WTC11 (cell line): ENCODE measurements at regions not wholly inside any gene's neighbourhood (a gene's known extent, or its start where the extent isn't known, plus 50 kb on each side); places are given as distances from the start of the nearest gene placed in this dataset.

Experiments used
- ATAC-seq: fragments of 200-7000 bp; cut with Tn5 transposase; 2 replicates; pipeline ENCODE4 v1.10.0; 2021; ENCODE audit warnings: mild to moderate bottlenecking, moderate library complexity
- CTCF ChIA-PET: fragments of 300-600 bp; sonication (Branson Sonifier 250); formaldehyde crosslinking; loops from one replicate; lab custom pipeline; 2021; ENCODE audit warnings: antibody characterized with exemption; lab: Charles Lee
- POLR2A ChIA-PET: fragments of 350-600 bp; sonication (Branson Sonifier 250); formaldehyde crosslinking; loops from one replicate; lab custom pipeline; 2021; ENCODE audit warnings: antibody characterized with exemption; lab: Charles Lee
- DNase-seq: peaks from one replicate; pipeline ENCODE4 v3.0.0; 2021; ENCODE audit warnings: low spot score
- H3K27ac Mint-ChIP-seq: 2 replicates; pipeline ENCODE4 v1.8.0; 2021; ENCODE audit warnings: mixed read lengths
- H3K27me3 Mint-ChIP-seq: 2 replicates; pipeline ENCODE4 v1.8.0; 2021; ENCODE audit warnings: low read depth, mild to moderate bottlenecking, moderate library complexity, mixed read lengths
- H3K36me3 Mint-ChIP-seq: 2 replicates; pipeline ENCODE4 v1.8.0; 2021; ENCODE audit warnings: mixed read lengths
- H3K4me1 Mint-ChIP-seq: 2 replicates; pipeline ENCODE4 v1.8.0; 2022; ENCODE audit warnings: mixed read lengths
- H3K4me3 Mint-ChIP-seq: 2 replicates; pipeline ENCODE4 v1.8.0; 2021; ENCODE audit warnings: mild to moderate bottlenecking, moderate library complexity, mixed read lengths
- H3K9me3 Mint-ChIP-seq: 2 replicates; pipeline ENCODE4 v1.8.0; 2021; ENCODE audit warnings: mixed read lengths
- CBFB ChIP-seq: sonication (generic); formaldehyde crosslinking; IDR thresholded peaks from 2 replicates; pipeline ENCODE4 v1.8.1; 2022; ENCODE audit warnings: mild to moderate bottlenecking, low read depth, missing genetic modification reagents
- E2F4 ChIP-seq: sonication (generic); formaldehyde crosslinking; IDR thresholded peaks from 2 replicates; pipeline ENCODE4 v1.8.1; 2022; ENCODE audit warnings: low read depth, mild to moderate bottlenecking, moderate library complexity, missing genetic modification reagents, borderline replicate concordance
- E2F5 ChIP-seq: sonication (generic); formaldehyde crosslinking; IDR thresholded peaks from 2 replicates; pipeline ENCODE4 v1.8.1; 2022; ENCODE audit warnings: mild to moderate bottlenecking, moderate library complexity, missing genetic modification reagents
- FOXK1 ChIP-seq: sonication (generic); formaldehyde crosslinking; IDR thresholded peaks from 2 replicates; pipeline ENCODE4 v1.8.0; 2022; ENCODE audit warnings: mild to moderate bottlenecking, moderate library complexity, missing genetic modification reagents
- GABPB1 ChIP-seq: sonication (generic); formaldehyde crosslinking; IDR thresholded peaks from 2 replicates; pipeline ENCODE4 v1.8.1; 2023; ENCODE audit warnings: mild to moderate bottlenecking, missing genetic modification reagents
- HMGXB4 ChIP-seq: sonication (generic); formaldehyde crosslinking; IDR thresholded peaks from 2 replicates; pipeline ENCODE4 v1.8.1; 2023; ENCODE audit warnings: mild to moderate bottlenecking, moderate library complexity, missing genetic modification reagents
- JAZF1 ChIP-seq: fragments of 250-450 bp; sonication (Bioruptor Pico); IDR thresholded peaks from 2 replicates; pipeline ENCODE4 v1.9.0; 2021; ENCODE audit warnings: moderate library complexity, mild to moderate bottlenecking, inconsistent platforms
- JUN ChIP-seq: sonication (generic); formaldehyde crosslinking; IDR thresholded peaks from 2 replicates; pipeline ENCODE4 v1.8.0; 2023; ENCODE audit warnings: mild to moderate bottlenecking, missing genetic modification reagents
- MYBL2 ChIP-seq: sonication (generic); formaldehyde crosslinking; IDR thresholded peaks from 2 replicates; pipeline ENCODE4 v1.8.1; 2023; ENCODE audit warnings: mild to moderate bottlenecking, moderate library complexity, missing genetic modification reagents
- NR1H2 ChIP-seq: sonication (generic); formaldehyde crosslinking; IDR thresholded peaks from 2 replicates; pipeline ENCODE4 v1.9.0; 2021; ENCODE audit warnings: mild to moderate bottlenecking, moderate library complexity, missing genetic modification reagents
- OVOL2 ChIP-seq: fragments of 250-450 bp; sonication (Bioruptor Pico); IDR thresholded peaks from 2 replicates; pipeline ENCODE4 v1.9.0; 2021; ENCODE audit warnings: mild to moderate bottlenecking, borderline replicate concordance
- TCF7 ChIP-seq: sonication (generic); formaldehyde crosslinking; IDR thresholded peaks from 2 replicates; pipeline ENCODE4 v1.8.0; 2022; ENCODE audit warnings: mild to moderate bottlenecking, low read depth, missing genetic modification reagents, moderate library complexity
- TP53 ChIP-seq: sonication (generic); formaldehyde crosslinking; IDR thresholded peaks from 2 replicates; pipeline ENCODE4 v1.8.1; 2023; ENCODE audit warnings: mild to moderate bottlenecking, missing genetic modification reagents
- ZBTB43 ChIP-seq: sonication (generic); formaldehyde crosslinking; IDR thresholded peaks from 2 replicates; pipeline ENCODE4 v1.8.1; 2023; ENCODE audit warnings: mild to moderate bottlenecking, missing genetic modification reagents
- ZNF121 ChIP-seq: sonication (generic); formaldehyde crosslinking; IDR thresholded peaks from 2 replicates; pipeline ENCODE4 v1.8.0; 2023; ENCODE audit warnings: missing genetic modification reagents
- ZNF232 ChIP-seq: sonication (generic); formaldehyde crosslinking; IDR thresholded peaks from 2 replicates; pipeline ENCODE4 v1.8.0; 2022; ENCODE audit warnings: mild to moderate bottlenecking, missing genetic modification reagents
- ZNF396 ChIP-seq: fragments of 250-450 bp; sonication (Bioruptor Pico); IDR thresholded peaks from 2 replicates; pipeline ENCODE4 v1.8.0; 2021; ENCODE audit warnings: mild to moderate bottlenecking, moderate library complexity, borderline replicate concordance
- ZNF416 ChIP-seq: fragments of 250-450 bp; sonication (Bioruptor Pico); IDR thresholded peaks from 2 replicates; pipeline ENCODE4 v1.9.0; 2021; ENCODE audit warnings: mild to moderate bottlenecking, inconsistent platforms
- ZNF671 ChIP-seq: fragments of 250-450 bp; sonication (Bioruptor Pico); IDR thresholded peaks from 2 replicates; pipeline ENCODE4 v1.8.0; 2021; ENCODE audit warnings: mild to moderate bottlenecking
- TF ChIP-seq, protein P1 (sequence below): sonication (generic); formaldehyde crosslinking; IDR thresholded peaks from 2 replicates; pipeline ENCODE4 v1.8.1; 2022; ENCODE audit warnings: missing genetic modification reagents, borderline replicate concordance

DNA sequence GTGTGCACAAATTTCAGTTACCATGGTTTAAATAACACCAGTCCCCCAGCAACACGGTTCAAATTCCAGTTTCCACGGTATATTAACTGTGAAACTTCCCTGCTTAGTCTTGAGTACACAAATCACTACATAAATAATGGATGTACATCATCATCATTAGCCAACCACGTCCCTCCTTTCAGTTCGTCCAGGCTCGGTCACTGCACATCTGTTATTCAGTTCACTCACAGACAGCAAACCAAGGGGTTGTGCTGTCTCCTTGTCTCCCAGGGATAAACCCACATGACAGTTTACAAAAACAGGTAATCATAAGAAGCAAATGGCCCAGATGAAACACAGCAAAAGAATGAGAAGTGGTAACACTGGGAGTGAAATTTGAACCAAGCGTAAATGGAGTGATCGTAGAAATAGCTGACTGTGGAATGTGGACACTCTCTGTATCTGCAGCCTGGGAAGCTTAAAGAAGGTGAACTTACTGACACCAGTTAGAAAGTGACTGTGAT is 61.0 kb upstream of the RAD23B start:
- Mint-ChIP-seq H3K27ac (no peak overlapping the region; the same call in 1 of the 2 replicates), H3K9me3 (0 out of 2 replicates have a peak, but pooled peaks cover 4% of the 10 kb centered on the region), H3K36me3 (no peaks in the 10 kb centered on the region), H3K27me3 (no peaks in the 10 kb centered on the region), H3K4me3 (no peak overlapping the region), H3K4me1 (peaks cover 9% of the 10 kb centered on the region)
- ATAC-seq (no peak), DNase-seq (no peak)
- POLR2A ChIA-PET: no interaction called here
- TF ChIP-seq JUN: no peak
- no peak for TF ChIP-seq ZBTB43 (CRISPR knock-in tag)
- TF ChIP-seq TCF7: no peak
- CTCF ChIA-PET: interaction anchor here (1.0 to 1.4 kb wide), 2 partner anchors 28 to 64 kb away, joined by 3 read pairs; no protein-coding TSS in a partner anchor

- peaks cover 18% of the 10 kb centered on the region for H3K4me1 Mint-ChIP-seq
- H3K27me3 Mint-ChIP-seq: no peaks in the 10 kb centered on the region
- ATAC-seq (no peak), DNase-seq (no peak)
- no peak for TF ChIP-seq FOXK1 (CRISPR knock-in tag)
- no peak for TF ChIP-seq TP53 (CRISPR knock-in tag)
- TF ChIP-seq JAZF1: no peak
- TF ChIP-seq ZNF671 (CRISPR knock-in tag): no peak
- TF ChIP-seq MYBL2 (CRISPR knock-in tag): no peak
- ChIA-PET POLR2A (no interaction called here), CTCF (no interaction called here)
- 0 out of 2 replicates have a peak, but pooled peaks cover 4% of the 10 kb centered on the region for H3K9me3 Mint-ChIP-seq
- no peak overlapping the region for H3K4me3 Mint-ChIP-seq
- H3K27ac Mint-ChIP-seq: no peak overlapping the region
- no peaks in the 10 kb centered on the region for H3K36me3 Mint-ChIP-seq
Measured at GRCh38 chr9:107223381-107223780, 59.7 kb upstream of the RAD23B start.

DNA sequence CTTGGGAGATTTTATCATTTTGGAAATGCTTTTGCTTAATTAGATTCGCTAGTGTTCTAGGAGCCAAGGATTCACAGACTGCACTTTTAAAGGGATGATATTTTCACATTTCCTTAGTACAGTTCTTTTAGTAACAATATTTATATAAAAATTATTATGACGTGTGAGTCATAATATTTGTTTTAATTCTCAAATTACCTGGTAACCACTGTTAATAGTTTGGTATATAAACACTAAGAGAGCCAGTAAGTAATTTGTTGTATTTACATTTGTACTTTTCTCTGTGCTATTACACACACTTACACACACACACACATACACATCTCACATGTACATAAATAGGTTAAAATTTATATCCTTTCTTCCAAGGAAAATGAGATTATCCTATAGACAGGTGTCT is 58.8 kb upstream of the RAD23B start:
- POLR2A ChIA-PET: no interaction called here

More for the DNA sequence above, 58.8 kb upstream of the RAD23B start:
- no peaks in the 10 kb centered on the region for H3K36me3 Mint-ChIP-seq
- H3K4me1 Mint-ChIP-seq: peaks cover 27% of the 10 kb centered on the region
- CTCF ChIA-PET: no interaction called here
- ATAC-seq (no peak), DNase-seq (no peak)
- no peaks in the 10 kb centered on the region for H3K9me3 Mint-ChIP-seq
- H3K4me3 Mint-ChIP-seq: no peak overlapping the region
- H3K27me3 Mint-ChIP-seq: no peaks in the 10 kb centered on the region
- TF ChIP-seq ZNF121 (CRISPR knock-in tag) (no peak), MYBL2 (CRISPR knock-in tag) (no peak), NR1H2 (CRISPR knock-in tag) (no peak), E2F4 (no peak), ZNF396 (CRISPR knock-in tag) (no peak), GABPB1 (CRISPR knock-in tag) (no peak), HMGXB4 (CRISPR knock-in tag) (no peak), JAZF1 (no peak), ZNF232 (CRISPR knock-in tag) (no peak), CBFB (CRISPR knock-in tag) (no peak), OVOL2 (CRISPR knock-in tag) (no peak), ZNF416 (CRISPR knock-in tag) (no peak), E2F5 (CRISPR knock-in tag) (no peak)
- TF ChIP-seq, protein P1, sequence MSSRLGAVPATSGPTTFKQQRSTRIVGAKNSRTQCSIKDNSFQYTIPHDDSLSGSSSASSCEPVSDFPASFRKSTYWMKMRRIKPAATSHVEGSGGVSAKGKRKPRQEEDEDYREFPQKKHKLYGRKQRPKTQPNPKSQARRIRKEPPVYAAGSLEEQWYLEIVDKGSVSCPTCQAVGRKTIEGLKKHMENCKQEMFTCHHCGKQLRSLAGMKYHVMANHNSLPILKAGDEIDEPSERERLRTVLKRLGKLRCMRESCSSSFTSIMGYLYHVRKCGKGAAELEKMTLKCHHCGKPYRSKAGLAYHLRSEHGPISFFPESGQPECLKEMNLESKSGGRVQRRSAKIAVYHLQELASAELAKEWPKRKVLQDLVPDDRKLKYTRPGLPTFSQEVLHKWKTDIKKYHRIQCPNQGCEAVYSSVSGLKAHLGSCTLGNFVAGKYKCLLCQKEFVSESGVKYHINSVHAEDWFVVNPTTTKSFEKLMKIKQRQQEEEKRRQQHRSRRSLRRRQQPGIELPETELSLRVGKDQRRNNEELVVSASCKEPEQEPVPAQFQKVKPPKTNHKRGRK (CRISPR knock-in tag): no peak
- H3K27ac Mint-ChIP-seq: no peak overlapping the region
